SK-N-SH treated with all-trans-retinoic acid at 6 μM for 48 hours (cell line): ENCODE measurements at regions not wholly inside any gene's neighbourhood (a gene's known extent, or its start where the extent isn't known, plus 50 kb on each side); places are given as distances from the start of the nearest gene placed in this dataset.

Experiments
- ATAC-seq: fragments of 200-7000 bp; cut with Tn5 transposase; 3 replicates; pipeline ENCODE4 v1.9.1; 2020; ENCODE audit warnings: mild to moderate bottlenecking, moderate library complexity
- ARNTL ChIP-seq: fragments of 450-650 bp; formaldehyde crosslinking; IDR thresholded peaks from 2 replicates; pipeline ENCODE4 v1.5.0; 2020; ENCODE audit warnings: low read depth, mild to moderate bottlenecking, moderate library complexity, borderline replicate concordance
- BACH2 ChIP-seq: fragments of 250-450 bp; sonication (Bioruptor Pico); IDR thresholded peaks from 2 replicates; pipeline ENCODE4 v1.9.0; 2021; ENCODE audit warnings: mild to moderate bottlenecking, borderline replicate concordance
- CSDC2 ChIP-seq: fragments of 250-450 bp; sonication (Bioruptor Pico); IDR thresholded peaks from 2 replicates; pipeline ENCODE4 v1.5.0; 2020; ENCODE audit warnings: mild to moderate bottlenecking, moderate library complexity
- ESRRG ChIP-seq: fragments of 250-450 bp; sonication (Bioruptor Pico); IDR thresholded peaks from 2 replicates; pipeline ENCODE4 v1.6.1; 2021; ENCODE audit warnings: mild to moderate bottlenecking
- GLIS3 ChIP-seq: fragments of 250-450 bp; sonication (Bioruptor Pico); IDR thresholded peaks from 2 replicates; pipeline ENCODE4 v1.5.0; 2020; ENCODE audit warnings: mild to moderate bottlenecking, moderate library complexity
- ISL1 ChIP-seq: fragments of 250-450 bp; sonication (Bioruptor Pico); IDR thresholded peaks from 2 replicates; pipeline ENCODE4 v2.1.2; 2022; ENCODE audit warnings: mild to moderate bottlenecking, moderate library complexity
- OSR1 ChIP-seq: fragments of 250-450 bp; sonication (Bioruptor Pico); IDR thresholded peaks from 2 replicates; pipeline ENCODE4 v1.8.0; 2022; ENCODE audit warnings: moderate library complexity, mild to moderate bottlenecking, inconsistent platforms
- PPARA ChIP-seq: fragments of 250-450 bp; sonication (Bioruptor Pico); IDR thresholded peaks from 2 replicates; pipeline ENCODE4 v1.5.0; 2020; ENCODE audit warnings: mild to moderate bottlenecking, borderline replicate concordance
- RARB ChIP-seq: fragments of 250-450 bp; sonication (Bioruptor Pico); IDR thresholded peaks from 2 replicates; pipeline ENCODE4 v1.8.0; 2021; ENCODE audit warnings: mild to moderate bottlenecking, moderate library complexity
- SNAI2 ChIP-seq: fragments of 250-450 bp; sonication (Bioruptor Pico); IDR thresholded peaks from 2 replicates; pipeline ENCODE4 v1.5.0; 2020; ENCODE audit warnings: mild to moderate bottlenecking, moderate library complexity
- TCF4 ChIP-seq: fragments of 250-450 bp; sonication (Bioruptor Pico); IDR thresholded peaks from 2 replicates; pipeline ENCODE4 v1.8.0; 2021; ENCODE audit warnings: mild to moderate bottlenecking, moderate library complexity, borderline replicate concordance
- TOX ChIP-seq: fragments of 250-450 bp; sonication (Bioruptor Pico); IDR thresholded peaks from 2 replicates; pipeline ENCODE4 v1.8.0; 2021; ENCODE audit warnings: mild to moderate bottlenecking, moderate library complexity, borderline replicate concordance
- ZC3H10 ChIP-seq: fragments of 250-450 bp; sonication (Bioruptor Pico); IDR thresholded peaks from 2 replicates; pipeline ENCODE4 v1.5.1; 2021; ENCODE audit warnings: mild to moderate bottlenecking, moderate library complexity
- ZFP3 ChIP-seq: fragments of 250-450 bp; sonication (Bioruptor Pico); IDR thresholded peaks from 2 replicates; pipeline ENCODE4 v1.5.0; 2020; ENCODE audit warnings: mild to moderate bottlenecking, moderate library complexity
- ZFP30 ChIP-seq: fragments of 450-650 bp; formaldehyde crosslinking; IDR thresholded peaks from 2 replicates; pipeline ENCODE4 v1.5.0; 2022; ENCODE audit warnings: mild to moderate bottlenecking, moderate library complexity
- ZNF565 ChIP-seq: fragments of 450-650 bp; formaldehyde crosslinking; conservative IDR thresholded peaks from 2 replicates; pipeline ENCODE4 v1.5.0; 2020; ENCODE audit warnings: low read depth, mild to moderate bottlenecking, moderate library complexity
- ZNF70 ChIP-seq: fragments of 450-650 bp; formaldehyde crosslinking; IDR thresholded peaks from 2 replicates; pipeline ENCODE4 v1.5.0; 2020; ENCODE audit warnings: mild to moderate bottlenecking, moderate library complexity
- ZNF8 ChIP-seq: fragments of 450-650 bp; formaldehyde crosslinking; IDR thresholded peaks from 2 replicates; pipeline ENCODE4 v1.5.0; 2020; ENCODE audit warnings: mild to moderate bottlenecking, moderate library complexity
- TF ChIP-seq, protein P1 (sequence below): fragments of 250-450 bp; sonication (Bioruptor Pico); IDR thresholded peaks from 2 replicates; pipeline ENCODE4 v1.5.1; 2021; ENCODE audit warnings: mild to moderate bottlenecking, moderate library complexity
- TF ChIP-seq, protein P2 (sequence below): fragments of 250-450 bp; sonication (Bioruptor Pico); IDR thresholded peaks from 2 replicates; pipeline ENCODE4 v1.5.1; 2020; ENCODE audit warnings: low read depth, mild to moderate bottlenecking, moderate library complexity
- TF ChIP-seq, protein P3 (sequence below): fragments of 250-450 bp; sonication (Bioruptor Pico); IDR thresholded peaks from 2 replicates; pipeline ENCODE4 v1.8.0; 2020; ENCODE audit warnings: mild to moderate bottlenecking, moderate library complexity, borderline replicate concordance
- TF ChIP-seq, protein P4 (sequence below): fragments of 250-450 bp; sonication (Bioruptor Pico); IDR thresholded peaks from 2 replicates; pipeline ENCODE4 v1.8.0; 2021; ENCODE audit warnings: low read depth, mild to moderate bottlenecking, moderate library complexity, borderline replicate concordance

DNA sequence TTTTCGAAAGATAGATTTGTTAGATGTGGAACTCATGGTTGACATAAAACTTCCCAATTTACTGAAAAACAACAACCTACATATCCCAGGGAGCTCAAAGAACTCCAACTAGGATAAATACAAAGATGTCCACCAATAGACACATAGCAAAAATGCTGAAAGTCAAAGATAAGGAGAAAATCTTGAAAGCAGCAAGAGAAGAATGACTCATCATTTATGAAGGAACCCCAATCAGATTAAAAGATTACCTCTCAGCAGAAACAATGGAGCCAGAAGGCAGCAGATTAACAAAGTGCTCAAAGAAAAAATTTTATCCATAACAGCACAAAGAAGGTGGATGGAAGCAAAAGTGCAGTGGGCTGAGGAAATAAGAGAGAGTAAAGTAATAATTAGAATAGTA lies 908.6 kb downstream of the SORCS3 start:
- ATAC-seq, result no peak
- no peak for TF ChIP-seq ZNF8 (CRISPR knock-in tag)
- no peak for TF ChIP-seq TCF4 (CRISPR knock-in tag)
- no peak for TF ChIP-seq OSR1 (CRISPR knock-in tag)
- no peak for TF ChIP-seq ARNTL (CRISPR knock-in tag)
- no peak for TF ChIP-seq BACH2
- TF ChIP-seq ZC3H10 (CRISPR knock-in tag), result no peak
- no peak for TF ChIP-seq ISL1 (CRISPR knock-in tag)
- TF ChIP-seq SNAI2 (CRISPR knock-in tag), result no peak
- no peak for TF ChIP-seq ZFP3 (CRISPR knock-in tag)

DNA sequence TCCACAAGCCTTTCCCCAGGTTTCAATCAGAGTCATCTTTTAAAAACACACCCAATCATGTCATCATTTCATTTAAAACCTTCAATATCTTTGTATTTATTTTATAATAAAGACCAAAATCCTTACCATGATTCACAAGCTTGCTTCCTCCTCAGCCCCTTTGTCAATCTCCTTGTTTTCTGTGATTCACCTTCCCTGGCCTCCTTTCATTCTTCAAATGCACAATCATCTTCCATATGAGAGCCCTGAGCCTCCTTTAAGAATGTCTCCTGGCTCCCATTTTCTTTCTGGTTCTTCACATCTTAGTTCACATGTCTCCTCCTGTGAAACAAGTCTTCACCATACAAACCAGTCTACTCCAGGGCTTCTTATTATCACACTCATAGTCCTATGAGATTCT lies 904.0 kb downstream of the SORCS3 start:
- ATAC-seq, result no peak
- no peak for TF ChIP-seq ZC3H10 (CRISPR knock-in tag)
- no peak for TF ChIP-seq OSR1 (CRISPR knock-in tag)
- TF ChIP-seq, protein P1, sequence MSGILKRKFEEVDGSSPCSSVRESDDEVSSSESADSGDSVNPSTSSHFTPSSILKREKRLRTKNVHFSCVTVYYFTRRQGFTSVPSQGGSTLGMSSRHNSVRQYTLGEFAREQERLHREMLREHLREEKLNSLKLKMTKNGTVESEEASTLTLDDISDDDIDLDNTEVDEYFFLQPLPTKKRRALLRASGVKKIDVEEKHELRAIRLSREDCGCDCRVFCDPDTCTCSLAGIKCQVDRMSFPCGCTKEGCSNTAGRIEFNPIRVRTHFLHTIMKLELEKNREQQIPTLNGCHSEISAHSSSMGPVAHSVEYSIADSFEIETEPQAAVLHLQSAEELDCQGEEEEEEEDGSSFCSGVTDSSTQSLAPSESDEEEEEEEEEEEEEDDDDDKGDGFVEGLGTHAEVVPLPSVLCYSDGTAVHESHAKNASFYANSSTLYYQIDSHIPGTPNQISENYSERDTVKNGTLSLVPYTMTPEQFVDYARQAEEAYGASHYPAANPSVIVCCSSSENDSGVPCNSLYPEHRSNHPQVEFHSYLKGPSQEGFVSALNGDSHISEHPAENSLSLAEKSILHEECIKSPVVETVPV (CRISPR knock-in tag), result no peak
- no peak for TF ChIP-seq ZFP3 (CRISPR knock-in tag)
- no peak for TF ChIP-seq ESRRG (CRISPR knock-in tag)
- TF ChIP-seq ISL1 (CRISPR knock-in tag), result no peak
- TF ChIP-seq ARNTL (CRISPR knock-in tag), result no peak
- TF ChIP-seq GLIS3, result no peak
- no peak for TF ChIP-seq ZFP30 (CRISPR knock-in tag)
- TF ChIP-seq SNAI2 (CRISPR knock-in tag), result no peak
- TF ChIP-seq TCF4 (CRISPR knock-in tag), result no peak
- TF ChIP-seq PPARA (CRISPR knock-in tag), result no peak
- TF ChIP-seq RARB (CRISPR knock-in tag), result no peak
- no peak for TF ChIP-seq CSDC2 (CRISPR knock-in tag)
- TF ChIP-seq BACH2, result no peak
- TF ChIP-seq, protein P2, sequence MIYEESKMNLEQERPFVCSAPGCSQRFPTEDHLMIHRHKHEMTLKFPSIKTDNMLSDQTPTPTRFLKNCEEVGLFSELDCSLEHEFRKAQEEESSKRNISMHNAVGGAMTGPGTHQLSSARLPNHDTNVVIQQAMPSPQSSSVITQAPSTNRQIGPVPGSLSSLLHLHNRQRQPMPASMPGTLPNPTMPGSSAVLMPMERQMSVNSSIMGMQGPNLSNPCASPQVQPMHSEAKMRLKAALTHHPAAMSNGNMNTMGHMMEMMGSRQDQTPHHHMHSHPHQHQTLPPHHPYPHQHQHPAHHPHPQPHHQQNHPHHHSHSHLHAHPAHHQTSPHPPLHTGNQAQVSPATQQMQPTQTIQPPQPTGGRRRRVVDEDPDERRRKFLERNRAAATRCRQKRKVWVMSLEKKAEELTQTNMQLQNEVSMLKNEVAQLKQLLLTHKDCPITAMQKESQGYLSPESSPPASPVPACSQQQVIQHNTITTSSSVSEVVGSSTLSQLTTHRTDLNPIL, result no peak
- TF ChIP-seq TOX (CRISPR knock-in tag), result no peak
- TF ChIP-seq, protein P3, sequence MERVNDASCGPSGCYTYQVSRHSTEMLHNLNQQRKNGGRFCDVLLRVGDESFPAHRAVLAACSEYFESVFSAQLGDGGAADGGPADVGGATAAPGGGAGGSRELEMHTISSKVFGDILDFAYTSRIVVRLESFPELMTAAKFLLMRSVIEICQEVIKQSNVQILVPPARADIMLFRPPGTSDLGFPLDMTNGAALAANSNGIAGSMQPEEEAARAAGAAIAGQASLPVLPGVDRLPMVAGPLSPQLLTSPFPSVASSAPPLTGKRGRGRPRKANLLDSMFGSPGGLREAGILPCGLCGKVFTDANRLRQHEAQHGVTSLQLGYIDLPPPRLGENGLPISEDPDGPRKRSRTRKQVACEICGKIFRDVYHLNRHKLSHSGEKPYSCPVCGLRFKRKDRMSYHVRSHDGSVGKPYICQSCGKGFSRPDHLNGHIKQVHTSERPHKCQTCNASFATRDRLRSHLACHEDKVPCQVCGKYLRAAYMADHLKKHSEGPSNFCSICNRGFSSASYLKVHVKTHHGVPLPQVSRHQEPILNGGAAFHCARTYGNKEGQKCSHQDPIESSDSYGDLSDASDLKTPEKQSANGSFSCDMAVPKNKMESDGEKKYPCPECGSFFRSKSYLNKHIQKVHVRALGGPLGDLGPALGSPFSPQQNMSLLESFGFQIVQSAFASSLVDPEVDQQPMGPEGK (CRISPR knock-in tag), result no peak
- no peak for TF ChIP-seq ZNF8 (CRISPR knock-in tag)
- TF ChIP-seq, protein P4, sequence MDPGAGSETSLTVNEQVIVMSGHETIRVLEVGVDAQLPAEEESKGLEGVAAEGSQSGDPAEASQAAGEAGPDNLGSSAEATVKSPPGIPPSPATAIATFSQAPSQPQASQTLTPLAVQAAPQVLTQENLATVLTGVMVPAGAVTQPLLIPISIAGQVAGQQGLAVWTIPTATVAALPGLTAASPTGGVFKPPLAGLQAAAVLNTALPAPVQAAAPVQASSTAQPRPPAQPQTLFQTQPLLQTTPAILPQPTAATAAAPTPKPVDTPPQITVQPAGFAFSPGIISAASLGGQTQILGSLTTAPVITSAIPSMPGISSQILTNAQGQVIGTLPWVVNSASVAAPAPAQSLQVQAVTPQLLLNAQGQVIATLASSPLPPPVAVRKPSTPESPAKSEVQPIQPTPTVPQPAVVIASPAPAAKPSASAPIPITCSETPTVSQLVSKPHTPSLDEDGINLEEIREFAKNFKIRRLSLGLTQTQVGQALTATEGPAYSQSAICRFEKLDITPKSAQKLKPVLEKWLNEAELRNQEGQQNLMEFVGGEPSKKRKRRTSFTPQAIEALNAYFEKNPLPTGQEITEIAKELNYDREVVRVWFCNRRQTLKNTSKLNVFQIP, result no peak

DNA sequence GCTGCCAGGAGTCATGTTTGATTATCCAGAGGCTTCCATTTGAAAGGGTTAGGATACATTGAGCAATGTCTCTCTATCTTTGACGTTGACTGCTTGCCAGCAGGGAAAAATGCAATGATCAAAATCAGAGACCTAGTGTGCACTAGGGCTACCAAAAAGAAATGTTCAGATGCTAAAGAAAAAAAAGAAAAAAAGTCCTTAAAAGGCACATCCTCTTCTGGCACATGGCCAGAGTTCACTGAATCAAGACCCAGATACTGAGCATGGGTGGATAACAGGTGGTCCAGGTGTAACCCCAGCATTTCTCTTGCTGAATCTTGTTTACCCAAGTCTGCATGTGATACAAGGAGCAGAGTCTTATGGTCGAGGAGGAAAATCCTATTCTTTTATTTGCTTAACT lies 899.3 kb downstream of the SORCS3 start:
- ATAC-seq, result no peak
- TF ChIP-seq ZFP3 (CRISPR knock-in tag), result no peak
- TF ChIP-seq TCF4 (CRISPR knock-in tag), result no peak
- TF ChIP-seq CSDC2 (CRISPR knock-in tag), result no peak
- TF ChIP-seq GLIS3, result no peak
- no peak for TF ChIP-seq ZNF8 (CRISPR knock-in tag)
- TF ChIP-seq TOX (CRISPR knock-in tag), result no peak
- TF ChIP-seq BACH2, result no peak
- TF ChIP-seq, protein P1 (CRISPR knock-in tag), result no peak
- TF ChIP-seq, protein P3 (CRISPR knock-in tag), result no peak
- TF ChIP-seq ZNF70 (CRISPR knock-in tag), result no peak
- TF ChIP-seq ZC3H10 (CRISPR knock-in tag), result no peak
- TF ChIP-seq OSR1 (CRISPR knock-in tag), result no peak
- TF ChIP-seq ISL1 (CRISPR knock-in tag), result no peak
- TF ChIP-seq, protein P4, result no peak
- no peak for TF ChIP-seq PPARA (CRISPR knock-in tag)
- TF ChIP-seq RARB (CRISPR knock-in tag), result no peak
- TF ChIP-seq, protein P2, result no peak
- TF ChIP-seq ZNF565 (CRISPR knock-in tag), result no peak
- no peak for TF ChIP-seq SNAI2 (CRISPR knock-in tag)
